ENCODE measurements at regions not wholly inside any gene's neighbourhood (a gene's known extent, or its start where the extent isn't known, plus 50 kb on each side); places are given as distances from the start of the nearest gene placed in this dataset.
A peak's percentile ranks its signal among the peaks of the same experiment; 100 is the strongest.

- Histone ChIP-seq H3K36me3 (no peaks in the 10 kb centered on the region), H3K4me1 (peaks cover 0 to 1% (median 0%) of the 10 kb centered on the region in 4 donors), H3K4me3 (no peak overlapping the region), H3K27me3 (no peaks in the 10 kb centered on the region), H3K27ac (no peak overlapping the region), H3K9me3 (no peaks in the 10 kb centered on the region)
- no peak for ATAC-seq (ENCODE audit: low FRiP score in 2 of 2)
- DNase-seq: no peak
- no peak for TF ChIP-seq CTCF (IDR thresholded peaks at IDR 0.05)
- no peak for TF ChIP-seq POLR2AphosphoS5 (IDR thresholded peaks at IDR 0.05)
- no peak for TF ChIP-seq EP300 (IDR thresholded peaks at IDR 0.05)
- no peak for TF ChIP-seq POLR2A (IDR thresholded peaks at IDR 0.05)
- WGBS, 2 donors: 82 to 95% methylated on average over 2 of the region's 2 CpGs
Observed at GRCh38 chr7:85725026-85725425, 538.2 kb upstream of the SEMA3D start.

GRCh38 chr7:85719981-85720953, 533.4 kb upstream of the SEMA3D start:
- no peak overlapping the region for H3K4me3 ChIP-seq
- 48 to 51% methylated on average over 4 of the region's 4 CpGs for WGBS, 2 donors
- H3K9me3 ChIP-seq: no peaks in the 10 kb centered on the region
- no peaks in the 10 kb centered on the region for H3K36me3 ChIP-seq
- peak in 1 of 2 donors; percentile 82 for ATAC-seq (ENCODE audit: low FRiP score in 2 of 2)
- H3K27ac ChIP-seq: peak overlapping the region in 2 of 4 donors; percentile 21 to 48
- no peak for DNase-seq
- H3K27me3 ChIP-seq: no peaks in the 10 kb centered on the region
- TF ChIP-seq POLR2AphosphoS5 (IDR thresholded peaks at IDR 0.05): no peak
- TF ChIP-seq POLR2A (IDR thresholded peaks at IDR 0.05): no peak
- no peak for TF ChIP-seq CTCF (IDR thresholded peaks at IDR 0.05)
- H3K4me1 ChIP-seq: peaks cover 0 to 4% (median 0%) of the 10 kb centered on the region in 4 donors

GRCh38 chr7:85716353-85716752, 529.5 kb upstream of the SEMA3D start:
- WGBS, 2 donors: 61 to 88% methylated on average over 2 of the region's 2 CpGs
- Histone ChIP-seq H3K36me3 (no peaks in the 10 kb centered on the region), H3K27ac (no peak overlapping the region), H3K27me3 (no peaks in the 10 kb centered on the region), H3K9me3 (no peaks in the 10 kb centered on the region), H3K4me3 (no peak overlapping the region), H3K4me1 (peaks cover 0 to 4% (median 0%) of the 10 kb centered on the region in 4 donors)
- DNase-seq: no peak
- ATAC-seq (ENCODE audit: low FRiP score in 2 of 2): no peak
- TF ChIP-seq EP300 (IDR thresholded peaks at IDR 0.05) (no peak), POLR2A (IDR thresholded peaks at IDR 0.05) (no peak), CTCF (IDR thresholded peaks at IDR 0.05) (no peak), POLR2AphosphoS5 (IDR thresholded peaks at IDR 0.05) (no peak)

- Histone ChIP-seq H3K4me1 (peaks cover 0 to 2% (median 0%) of the 10 kb centered on the region in 4 donors), H3K27me3 (no peaks in the 10 kb centered on the region), H3K36me3 (no peaks in the 10 kb centered on the region), H3K9me3 (no peaks in the 10 kb centered on the region), H3K4me3 (no peak overlapping the region), H3K27ac (no peak overlapping the region)
- TF ChIP-seq POLR2A (IDR thresholded peaks at IDR 0.05) (no peak), CTCF (IDR thresholded peaks at IDR 0.05) (no peak), POLR2AphosphoS5 (IDR thresholded peaks at IDR 0.05) (no peak), EP300 (IDR thresholded peaks at IDR 0.05) (no peak)
- ATAC-seq (ENCODE audit: low FRiP score in 2 of 2) (no peak), DNase-seq (no peak)
- 49% methylated on average over 2 of the region's 2 CpGs for WGBS, 2 donors
Observed at GRCh38 chr7:85714951-85715350, 528.1 kb upstream of the SEMA3D start.
